ENCODE measurements at regions not wholly inside any gene's neighbourhood (a gene's known extent, or its start where the extent isn't known, plus 50 kb on each side); places are given as distances from the start of the nearest gene placed in this dataset.

DNA sequence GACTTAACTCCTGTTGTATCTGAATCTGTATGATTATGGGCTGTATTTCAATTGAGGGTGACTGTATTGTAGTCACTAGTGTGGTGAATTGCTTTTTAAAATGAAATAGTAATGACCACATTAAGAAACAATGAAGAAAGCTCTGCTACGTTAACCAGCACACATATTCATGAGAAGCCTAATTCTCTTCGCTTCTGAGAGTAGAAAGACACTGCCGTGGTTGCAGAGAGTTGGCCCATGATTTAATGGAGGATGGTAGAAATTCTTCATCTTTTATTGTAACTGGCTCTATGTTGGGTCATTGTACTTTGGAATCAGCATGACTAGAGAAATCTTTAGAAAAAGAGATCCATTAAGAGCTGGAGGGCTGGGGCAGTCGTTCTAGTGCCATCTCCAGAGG is 451.5 kb downstream of the PCDH17 start:
- Histone ChIP-seq H3K36me3 (no peaks in the 10 kb centered on the region), H3K9me3 (no peaks in the 10 kb centered on the region), H3K27ac (no peak overlapping the region), H3K27me3 (no peaks in the 10 kb centered on the region), H3K4me3 (no peak overlapping the region), H3K4me1 (no peaks in the 10 kb centered on the region)
- DNase-seq (no peak), ATAC-seq (ENCODE audit: low FRiP score in 2 of 2) (no peak)
- no peak for TF ChIP-seq POLR2AphosphoS5 (IDR thresholded peaks at IDR 0.05)
- TF ChIP-seq EP300 (IDR thresholded peaks at IDR 0.05): no peak
- TF ChIP-seq POLR2A (IDR thresholded peaks at IDR 0.05): no peak
- TF ChIP-seq CTCF (IDR thresholded peaks at IDR 0.05): no peak
- 85 to 89% methylated on average over 4 of the region's 4 CpGs for WGBS, 2 donors

GRCh38 chr13:58085274-58085673 is 453.7 kb downstream of the PCDH17 start:
- no peak overlapping the region for H3K27ac ChIP-seq
- H3K4me1 ChIP-seq: no peaks in the 10 kb centered on the region
- no peak overlapping the region for H3K4me3 ChIP-seq
- no peaks in the 10 kb centered on the region for H3K27me3 ChIP-seq
- no peaks in the 10 kb centered on the region for H3K36me3 ChIP-seq
- ATAC-seq (ENCODE audit: low FRiP score in 2 of 2) (no peak), DNase-seq (no peak)
- TF ChIP-seq POLR2A (IDR thresholded peaks at IDR 0.05) (no peak), EP300 (IDR thresholded peaks at IDR 0.05) (no peak), POLR2AphosphoS5 (IDR thresholded peaks at IDR 0.05) (no peak), CTCF (IDR thresholded peaks at IDR 0.05) (no peak)
- no peaks in the 10 kb centered on the region for H3K9me3 ChIP-seq
- 64 to 71% methylated on average over 2 of the region's 2 CpGs for WGBS, 2 donors

- no peaks in the 10 kb centered on the region for H3K4me1 ChIP-seq
- H3K4me3 ChIP-seq: no peak overlapping the region
- TF ChIP-seq POLR2A (IDR thresholded peaks at IDR 0.05) (no peak), CTCF (IDR thresholded peaks at IDR 0.05) (no peak), EP300 (IDR thresholded peaks at IDR 0.05) (no peak), POLR2AphosphoS5 (IDR thresholded peaks at IDR 0.05) (no peak)
- H3K9me3 ChIP-seq: no peaks in the 10 kb centered on the region
- no peak overlapping the region for H3K27ac ChIP-seq
- ATAC-seq (ENCODE audit: low FRiP score in 2 of 2): no peak
- H3K36me3 ChIP-seq: no peaks in the 10 kb centered on the region
- 63 to 80% methylated on average over 3 of the region's 3 CpGs for WGBS, 2 donors
- no peak for DNase-seq
- H3K27me3 ChIP-seq: no peaks in the 10 kb centered on the region
Measured at GRCh38 chr13:58085819-58086218, 454.3 kb downstream of the PCDH17 start.

DNA sequence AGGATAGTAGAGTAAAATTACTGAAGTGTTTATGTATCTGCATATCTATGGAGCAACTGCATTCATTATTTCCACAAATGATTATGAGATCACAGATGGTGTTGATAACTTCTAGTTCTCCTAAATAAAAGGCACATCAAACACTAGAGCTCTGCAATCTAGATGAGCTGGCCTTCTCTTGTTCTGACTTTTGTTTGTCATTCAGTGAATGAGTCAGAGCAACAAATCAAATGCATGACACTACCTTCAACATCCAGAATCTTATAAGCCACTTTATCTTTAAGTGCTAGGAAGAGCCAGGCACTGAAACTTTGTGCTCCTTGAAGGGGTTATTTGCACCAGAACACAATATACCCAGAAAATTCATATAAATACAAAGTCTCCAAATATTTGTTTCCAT is 456.0 kb downstream of the PCDH17 start:
- no peak overlapping the region for H3K27ac ChIP-seq
- no peaks in the 10 kb centered on the region for H3K36me3 ChIP-seq
- DNase-seq (no peak), ATAC-seq (ENCODE audit: low FRiP score in 2 of 2) (no peak)
- H3K9me3 ChIP-seq: no peaks in the 10 kb centered on the region
- H3K27me3 ChIP-seq: no peaks in the 10 kb centered on the region
- no peak overlapping the region for H3K4me3 ChIP-seq
- H3K4me1 ChIP-seq: no peaks in the 10 kb centered on the region
- TF ChIP-seq POLR2A (IDR thresholded peaks at IDR 0.05): no peak
- no peak for TF ChIP-seq EP300 (IDR thresholded peaks at IDR 0.05)
- TF ChIP-seq CTCF (IDR thresholded peaks at IDR 0.05): no peak
- TF ChIP-seq POLR2AphosphoS5 (IDR thresholded peaks at IDR 0.05): no peak

DNA sequence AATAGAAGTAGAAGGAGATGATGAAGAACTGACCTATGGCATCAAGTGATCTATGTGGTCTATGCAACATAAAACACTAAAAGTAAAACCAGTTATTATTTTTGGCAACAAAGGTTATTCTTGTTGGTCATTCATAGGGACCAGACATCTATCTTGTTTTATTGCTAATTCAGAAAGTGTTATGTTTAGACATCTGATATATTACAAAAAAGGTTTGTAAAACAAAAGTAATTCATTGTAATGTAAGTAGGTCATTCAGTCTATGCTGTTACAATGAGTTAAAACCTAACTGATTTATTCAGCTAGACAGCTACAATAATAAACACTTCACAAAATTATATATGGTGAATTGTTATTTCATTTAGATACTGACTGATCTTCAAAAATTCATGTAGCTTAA is 461.9 kb downstream of the PCDH17 start:
- DNase-seq: no peak
- Histone ChIP-seq H3K9me3 (no peaks in the 10 kb centered on the region), H3K36me3 (no peaks in the 10 kb centered on the region), H3K4me1 (no peaks in the 10 kb centered on the region), H3K27me3 (no peaks in the 10 kb centered on the region), H3K27ac (no peak overlapping the region), H3K4me3 (no peak overlapping the region)
- no peak for ATAC-seq (ENCODE audit: low FRiP score in 2 of 2)
- TF ChIP-seq POLR2A (IDR thresholded peaks at IDR 0.05): no peak
- no peak for TF ChIP-seq POLR2AphosphoS5 (IDR thresholded peaks at IDR 0.05)
- no peak for TF ChIP-seq CTCF (IDR thresholded peaks at IDR 0.05)

Measured in upper lobe of left lung (tissue), 6 donors.